Mesothelial cell of epicardium (in vitro differentiated cells): ENCODE measurements at regions not wholly inside any gene's neighbourhood (a gene's known extent, or its start where the extent isn't known, plus 50 kb on each side); places are given as distances from the start of the nearest gene placed in this dataset.
A peak's percentile ranks its signal among the peaks of the same experiment; 100 is the strongest.

Source experiments
- DNase-seq, 2 experiments: peaks; one replicate each; pipeline ENCODE4 v3.0.0; 2021; ENCODE audit warnings: low spot score in 2 of 2; ENCODE audit not compliant: unreplicated experiment in 2 of 2
- H3K27ac Mint-ChIP-seq: 2 replicates; pipeline ENCODE4 v1.8.0; 2021; ENCODE audit warnings: mixed read lengths
- H3K27me3 Mint-ChIP-seq: 2 replicates; pipeline ENCODE4 v1.8.0; 2021; ENCODE audit warnings: low read depth, mixed read lengths
- H3K36me3 Mint-ChIP-seq: 2 replicates; pipeline ENCODE4 v1.8.0; 2021; ENCODE audit warnings: mixed read lengths
- H3K4me1 Mint-ChIP-seq: 2 replicates; pipeline ENCODE4 v1.8.0; 2021; ENCODE audit warnings: mixed read lengths
- H3K4me3 Mint-ChIP-seq: 2 replicates; pipeline ENCODE4 v1.8.0; 2021; ENCODE audit warnings: mild to moderate bottlenecking, moderate library complexity, mixed read lengths
- H3K9me3 Mint-ChIP-seq: 2 replicates; pipeline ENCODE4 v1.8.0; 2021; ENCODE audit warnings: mixed read lengths
- CTCF ChIP-seq: fragments of 200-600 bp; sonication (generic); IDR thresholded peaks from one replicate; pipeline ENCODE4 v1.5.0; 2021; ENCODE audit warnings: antibody characterized with exemption; ENCODE audit not compliant: unreplicated experiment

- no peak for DNase-seq
- Mint-ChIP-seq H3K4me3 (no peak overlapping the region), H3K27me3 (no peaks in the 10 kb centered on the region), H3K36me3 (no peaks in the 10 kb centered on the region), H3K9me3 (peaks cover 7% of the 10 kb centered on the region), H3K4me1 (peaks cover 41% of the 10 kb centered on the region), H3K27ac (peak overlapping the region; percentile 11)
- no peak for TF ChIP-seq CTCF
These were observed 143.0 kb upstream of the CYP1B1 start for GRCh38 chr2:38218995-38219394.

- DNase-seq: no peak
- Mint-ChIP-seq H3K27ac (peak overlapping the region; percentile 73), H3K36me3 (no peaks in the 10 kb centered on the region), H3K9me3 (peaks cover 7% of the 10 kb centered on the region), H3K4me1 (peaks cover 44% of the 10 kb centered on the region), H3K4me3 (no peak overlapping the region), H3K27me3 (no peaks in the 10 kb centered on the region)
- no peak for TF ChIP-seq CTCF
These were observed 142.6 kb upstream of the CYP1B1 start for GRCh38 chr2:38218591-38218991.

- no peak overlapping the region for H3K4me3 Mint-ChIP-seq
- no peak for TF ChIP-seq CTCF
- peak overlapping the region; percentile 55 for H3K27ac Mint-ChIP-seq
- peaks cover 45% of the 10 kb centered on the region for H3K4me1 Mint-ChIP-seq
- H3K27me3 Mint-ChIP-seq: no peaks in the 10 kb centered on the region
- H3K36me3 Mint-ChIP-seq: no peaks in the 10 kb centered on the region
- DNase-seq: no peak
- peaks cover 4% of the 10 kb centered on the region for H3K9me3 Mint-ChIP-seq
These were observed 141.6 kb upstream of the CYP1B1 start for GRCh38 chr2:38217401-38218188.

- Mint-ChIP-seq H3K4me3 (no peak overlapping the region), H3K9me3 (peaks cover 8% of the 10 kb centered on the region), H3K27ac (no peak overlapping the region), H3K27me3 (no peaks in the 10 kb centered on the region), H3K4me1 (peaks cover 45% of the 10 kb centered on the region), H3K36me3 (no peaks in the 10 kb centered on the region)
- no peak for TF ChIP-seq CTCF
- DNase-seq: no peak
These were observed 140.9 kb upstream of the CYP1B1 start for GRCh38 chr2:38216886-38217285.

- H3K4me3 Mint-ChIP-seq: no peak overlapping the region
- no peak for DNase-seq
- peaks cover 6% of the 10 kb centered on the region for H3K36me3 Mint-ChIP-seq
- peaks cover 17% of the 10 kb centered on the region for H3K9me3 Mint-ChIP-seq
- peaks cover 45% of the 10 kb centered on the region for H3K4me1 Mint-ChIP-seq
- no peak for TF ChIP-seq CTCF
- no peak overlapping the region for H3K27ac Mint-ChIP-seq
- H3K27me3 Mint-ChIP-seq: no peaks in the 10 kb centered on the region
These were observed 140.0 kb upstream of the CYP1B1 start for GRCh38 chr2:38215993-38216392.

GRCh38 chr2:38215522-38215921 lies 139.6 kb upstream of the CYP1B1 start:
- no peaks in the 10 kb centered on the region for H3K27me3 Mint-ChIP-seq
- no peak overlapping the region for H3K4me3 Mint-ChIP-seq
- H3K36me3 Mint-ChIP-seq: peaks cover 6% of the 10 kb centered on the region
- H3K9me3 Mint-ChIP-seq: peaks cover 16% of the 10 kb centered on the region
- H3K4me1 Mint-ChIP-seq: peaks cover 45% of the 10 kb centered on the region
- TF ChIP-seq CTCF: no peak
- no peak for DNase-seq
- peak overlapping the region; percentile 14 for H3K27ac Mint-ChIP-seq
